ENCODE measurements at regions not wholly inside any gene's neighbourhood (a gene's known extent, or its start where the extent isn't known, plus 50 kb on each side); places are given as distances from the start of the nearest gene placed in this dataset.

GRCh38 chr5:154588091-154588774 is 110.2 kb upstream of the HAND1 start:
- DNase-seq: no peak
- no peaks in the 10 kb centered on the region for H3K36me3 Mint-ChIP-seq

GRCh38 chr5:154587123-154588026 is 109.3 kb upstream of the HAND1 start:
- no peak overlapping the region for H3K4me3 Mint-ChIP-seq
- no peak overlapping the region for H3K27ac Mint-ChIP-seq
- no peaks in the 10 kb centered on the region for H3K4me1 Mint-ChIP-seq
- H3K9me3 Mint-ChIP-seq: no peaks in the 10 kb centered on the region
- no peak for ATAC-seq (ENCODE audit: low read depth)
- DNase-seq: no peak
- POLR2A ChIA-PET: no interaction called here
- H3K36me3 Mint-ChIP-seq: no peaks in the 10 kb centered on the region
- peaks cover 21% of the 10 kb centered on the region for H3K27me3 Mint-ChIP-seq

More at GRCh38 chr5:154588091-154588774, 110.2 kb upstream of the HAND1 start:
- Mint-ChIP-seq H3K4me3 (no peak overlapping the region), H3K27me3 (peaks cover 21% of the 10 kb centered on the region), H3K27ac (no peak overlapping the region), H3K9me3 (no peaks in the 10 kb centered on the region), H3K4me1 (no peaks in the 10 kb centered on the region)
- POLR2A ChIA-PET: no interaction called here
- no peak for ATAC-seq (ENCODE audit: low read depth)

- H3K4me1 Mint-ChIP-seq: no peaks in the 10 kb centered on the region
- H3K27me3 Mint-ChIP-seq: peaks cover 19% of the 10 kb centered on the region
- ATAC-seq (ENCODE audit: low read depth) (no peak), DNase-seq (no peak)
- no peaks in the 10 kb centered on the region for H3K9me3 Mint-ChIP-seq
- POLR2A ChIA-PET: no interaction called here
- H3K27ac Mint-ChIP-seq: no peak overlapping the region
- no peaks in the 10 kb centered on the region for H3K36me3 Mint-ChIP-seq
- no peak overlapping the region for H3K4me3 Mint-ChIP-seq
Measured at GRCh38 chr5:154583671-154584177, 105.7 kb upstream of the HAND1 start.

- POLR2A ChIA-PET: no interaction called here
- DNase-seq (no peak), ATAC-seq (ENCODE audit: low read depth) (no peak)
- H3K27me3 Mint-ChIP-seq: peaks cover 24% of the 10 kb centered on the region
- no peaks in the 10 kb centered on the region for H3K9me3 Mint-ChIP-seq
- no peaks in the 10 kb centered on the region for H3K36me3 Mint-ChIP-seq
- H3K4me1 Mint-ChIP-seq: no peaks in the 10 kb centered on the region
- H3K4me3 Mint-ChIP-seq: no peak overlapping the region
- H3K27ac Mint-ChIP-seq: no peak overlapping the region
Measured at GRCh38 chr5:154580422-154580821, 102.4 kb upstream of the HAND1 start.

- POLR2A ChIA-PET: no interaction called here
- no peak for DNase-seq
- no peak overlapping the region for H3K4me3 Mint-ChIP-seq
- H3K27ac Mint-ChIP-seq: no peak overlapping the region
- no peaks in the 10 kb centered on the region for H3K4me1 Mint-ChIP-seq
- peaks cover 30% of the 10 kb centered on the region for H3K27me3 Mint-ChIP-seq
- no peak for ATAC-seq (ENCODE audit: low read depth)
- H3K9me3 Mint-ChIP-seq: no peaks in the 10 kb centered on the region
- H3K36me3 Mint-ChIP-seq: no peaks in the 10 kb centered on the region
Measured at GRCh38 chr5:154577416-154577815, 99.4 kb upstream of the HAND1 start.

GRCh38 chr5:154576429-154576806 is 98.4 kb upstream of the HAND1 start:
- peaks cover 30% of the 10 kb centered on the region for H3K27me3 Mint-ChIP-seq
- no peak overlapping the region for H3K27ac Mint-ChIP-seq
- POLR2A ChIA-PET: no interaction called here
- no peaks in the 10 kb centered on the region for H3K36me3 Mint-ChIP-seq
- H3K9me3 Mint-ChIP-seq: no peaks in the 10 kb centered on the region
- no peak overlapping the region for H3K4me3 Mint-ChIP-seq
- DNase-seq: no peak
- no peaks in the 10 kb centered on the region for H3K4me1 Mint-ChIP-seq
- no peak for ATAC-seq (ENCODE audit: low read depth)

GRCh38 chr5:154575546-154576428 is 97.8 kb upstream of the HAND1 start:
- H3K9me3 Mint-ChIP-seq: no peaks in the 10 kb centered on the region

GRCh38 chr5:154573011-154573410 is 95.0 kb upstream of the HAND1 start:
- H3K9me3 Mint-ChIP-seq: no peaks in the 10 kb centered on the region
- peaks cover 26% of the 10 kb centered on the region for H3K27me3 Mint-ChIP-seq
- no peaks in the 10 kb centered on the region for H3K4me1 Mint-ChIP-seq
- POLR2A ChIA-PET: no interaction called here
- DNase-seq: no peak
- no peak overlapping the region for H3K4me3 Mint-ChIP-seq
- no peak overlapping the region for H3K27ac Mint-ChIP-seq
- H3K36me3 Mint-ChIP-seq: no peaks in the 10 kb centered on the region
- ATAC-seq (ENCODE audit: low read depth): no peak

More at GRCh38 chr5:154575546-154576428, 97.8 kb upstream of the HAND1 start:
- Mint-ChIP-seq H3K4me1 (no peaks in the 10 kb centered on the region), H3K27me3 (peaks cover 30% of the 10 kb centered on the region), H3K4me3 (no peak overlapping the region), H3K27ac (no peak overlapping the region), H3K36me3 (no peaks in the 10 kb centered on the region)
- DNase-seq: no peak
- POLR2A ChIA-PET: no interaction called here
- no peak for ATAC-seq (ENCODE audit: low read depth)

- ATAC-seq (ENCODE audit: low read depth): no peak
- no peaks in the 10 kb centered on the region for H3K36me3 Mint-ChIP-seq
- POLR2A ChIA-PET: no interaction called here
Measured at GRCh38 chr5:154571325-154572035, 93.5 kb upstream of the HAND1 start.

GRCh38 chr5:154570572-154571324 is 92.7 kb upstream of the HAND1 start:
- Mint-ChIP-seq H3K36me3 (no peaks in the 10 kb centered on the region), H3K4me3 (no peak overlapping the region), H3K27ac (no peak overlapping the region), H3K4me1 (no peaks in the 10 kb centered on the region), H3K9me3 (no peaks in the 10 kb centered on the region), H3K27me3 (peaks cover 14% of the 10 kb centered on the region)
- POLR2A ChIA-PET: no interaction called here
- ATAC-seq (ENCODE audit: low read depth) (no peak), DNase-seq (no peak)

More at GRCh38 chr5:154571325-154572035, 93.5 kb upstream of the HAND1 start:
- Mint-ChIP-seq H3K27ac (no peak overlapping the region), H3K9me3 (no peaks in the 10 kb centered on the region), H3K4me3 (no peak overlapping the region), H3K27me3 (peaks cover 19% of the 10 kb centered on the region), H3K4me1 (no peaks in the 10 kb centered on the region)
- no peak for DNase-seq

GRCh38 chr5:154568589-154568988 is 90.6 kb upstream of the HAND1 start:
- DNase-seq (no peak), ATAC-seq (ENCODE audit: low read depth) (no peak)
- Mint-ChIP-seq H3K27me3 (peaks cover 10% of the 10 kb centered on the region), H3K27ac (no peak overlapping the region), H3K36me3 (no peaks in the 10 kb centered on the region), H3K4me1 (no peaks in the 10 kb centered on the region), H3K4me3 (no peak overlapping the region), H3K9me3 (no peaks in the 10 kb centered on the region)
- POLR2A ChIA-PET: no interaction called here

GRCh38 chr5:154567155-154567554 is 89.1 kb upstream of the HAND1 start:
- DNase-seq: no peak
- POLR2A ChIA-PET: no interaction called here
- Mint-ChIP-seq H3K27me3 (peaks cover 10% of the 10 kb centered on the region), H3K4me1 (no peaks in the 10 kb centered on the region), H3K36me3 (no peaks in the 10 kb centered on the region), H3K4me3 (no peak overlapping the region), H3K9me3 (no peaks in the 10 kb centered on the region), H3K27ac (no peak overlapping the region)
- no peak for ATAC-seq (ENCODE audit: low read depth)

Data from activated naive CD8-positive, alpha-beta T cell treated with anti-CD3 and anti-CD28 coated beads, Interleukin-2, amount 10 ng/mL, durations not matched to agents 7 days and 5 days (primary cell).